PC-3 (cell line): ENCODE measurements at regions not wholly inside any gene's neighbourhood (a gene's known extent, or its start where the extent isn't known, plus 50 kb on each side); places are given as distances from the start of the nearest gene placed in this dataset.

ENCODE experiments used
- ATAC-seq: fragments of 200-7000 bp; cut with Tn5 transposase; 2 replicates; pipeline ENCODE4 v1.9.1; 2020; ENCODE audit warnings: mild to moderate bottlenecking, moderate library complexity
- BruUV-seq: library from RNA; stranded (reverse); fragments of 400-500 nt; replicated peaks from 2 replicates; lab custom pipeline; 2021; lab: Mats Ljungman, UMichigan
- CTCF ChIA-PET: fragments of 300-600 bp; sonication (Branson Sonifier 250); formaldehyde crosslinking; loops from one replicate; lab custom pipeline; 2022; ENCODE audit warnings: antibody characterized with exemption; lab: Charles Lee
- POLR2A ChIA-PET: fragments of 300-600 bp; sonication (Branson Sonifier 250); formaldehyde crosslinking; loops from one replicate; lab custom pipeline; 2022; ENCODE audit warnings: antibody characterized with exemption; ENCODE audit not compliant: unreplicated experiment; lab: Charles Lee
- DNase-seq: peaks from one replicate; pipeline ENCODE4 v3.0.0-alpha.2; 2015
- H2AFZ ChIP-seq: fragments of 300-600 bp; sonication (generic); 2 replicates; pipeline ENCODE4 v1.6.0; 2016; ENCODE audit warnings: antibody characterized with exemption, low read length
- H3F3A ChIP-seq: fragments of 300-600 bp; sonication (generic); one replicate; pipeline ENCODE4 v1.6.0; 2017; ENCODE audit warnings: antibody characterized with exemption, low read length, control low read depth, mild to moderate bottlenecking; ENCODE audit not compliant: unreplicated experiment
- H3K27ac ChIP-seq: fragments of 300-600 bp; sonication (generic); 2 replicates; pipeline ENCODE4 v1.5.1; 2016; ENCODE audit warnings: mild to moderate bottlenecking, low read length
- H3K27me3 ChIP-seq: fragments of 300-600 bp; sonication (generic); 2 replicates; pipeline ENCODE4 v1.6.1; 2016; ENCODE audit warnings: low read length, mixed read lengths
- H3K36me3 ChIP-seq: fragments of 300-600 bp; sonication (generic); 2 replicates; pipeline ENCODE4 v1.6.1; 2016; ENCODE audit warnings: low read depth, mixed run types, low read length, mixed read lengths
- H3K4me1 ChIP-seq: fragments of 300-600 bp; sonication (generic); 2 replicates; pipeline ENCODE4 v1.5.1; 2016; ENCODE audit warnings: low read length; ENCODE audit not compliant: insufficient read depth
- H3K4me2 ChIP-seq: fragments of 300-600 bp; sonication (generic); 2 replicates; pipeline ENCODE4 v1.6.0; 2016; ENCODE audit warnings: low read length
- H3K4me3 ChIP-seq: fragments of 300-600 bp; sonication (generic); 2 replicates; pipeline ENCODE4 v1.5.1; 2016; ENCODE audit warnings: mild to moderate bottlenecking, low read length, mixed read lengths
- H3K79me2 ChIP-seq: fragments of 300-600 bp; sonication (generic); 2 replicates; pipeline ENCODE4 v1.6.1; 2017; ENCODE audit warnings: low read length, mixed read lengths
- H3K9ac ChIP-seq: fragments of 300-600 bp; sonication (generic); 2 replicates; pipeline ENCODE4 v1.6.0; 2016; ENCODE audit warnings: mild to moderate bottlenecking, low read length
- H3K9me2 ChIP-seq: fragments of 300-600 bp; sonication (generic); replicated peaks from 2 replicates; pipeline ENCODE4 v1.6.1; 2016; ENCODE audit warnings: mixed run types, low read length, mixed read lengths
- H3K9me3 ChIP-seq: fragments of 300-600 bp; sonication (generic); 2 replicates; pipeline ENCODE4 v1.6.1; 2016; ENCODE audit warnings: low read length, mixed read lengths
- H4K20me1 ChIP-seq: fragments of 300-600 bp; sonication (generic); 2 replicates; pipeline ENCODE4 v1.6.1; 2016; ENCODE audit warnings: low read length, mixed read lengths
- CTCF ChIP-seq: fragments of 300-600 bp; sonication (generic); conservative IDR thresholded peaks from 2 replicates; pipeline ENCODE4 v1.5.1; 2017; ENCODE audit warnings: antibody characterized with exemption, low read depth, mild to moderate bottlenecking, low read length
- EZH2 ChIP-seq: fragments of 300-600 bp; sonication (generic); IDR thresholded peaks from one replicate; pipeline ENCODE4 v1.6.1; 2017; ENCODE audit warnings: antibody characterized with exemption, mild to moderate bottlenecking, low read length; ENCODE audit not compliant: unreplicated experiment
- EZH2phosphoT487 ChIP-seq: fragments of 300-600 bp; sonication (generic); IDR thresholded peaks from 2 replicates; pipeline ENCODE4 v1.6.1; 2018; ENCODE audit warnings: mild to moderate bottlenecking, antibody characterized with exemption, low read length, borderline replicate concordance
- intact Hi-C: fragments of 100-400 bp; cut with micrococcal nuclease; formaldehyde crosslinking; loops from 2 replicates; pipeline ENCODE4 v1.9.0; 2023

GRCh38 chr11:94694309-94695060, 73.7 kb upstream of the AMOTL1 start:
- DNase-seq, result no peak
- ATAC-seq, result no peak
- H4K20me1 ChIP-seq, result no peaks in the 10 kb centered on the region
- ChIA-PET CTCF (interaction anchor here (0.6 kb wide), 1 partner anchor 94 kb away, joined by 4 read pairs; no protein-coding TSS in a partner anchor), POLR2A (no interaction called here)
- H3K4me3 ChIP-seq, result no peak overlapping the region
- no peak overlapping the region for H3K9ac ChIP-seq
- intact Hi-C loops, result no loop called here
- H3K9me3 ChIP-seq, result no peaks in the 10 kb centered on the region
- no peaks in the 10 kb centered on the region for H3K4me1 ChIP-seq
- no peaks in the 10 kb centered on the region for H3K79me2 ChIP-seq
- no peak overlapping the region for H2AFZ ChIP-seq
- H3K27me3 ChIP-seq, result no peaks in the 10 kb centered on the region
- H3K4me2 ChIP-seq, result no peak overlapping the region
- H3F3A ChIP-seq, result no peaks in the 10 kb centered on the region
- H3K27ac ChIP-seq, result no peak overlapping the region
- TF ChIP-seq EZH2phosphoT487 (no peak), CTCF (no peak), EZH2 (no peak)
- H3K36me3 ChIP-seq, result no peaks in the 10 kb centered on the region
- BruUV-seq, result no TSS peak
- no peaks in the 10 kb centered on the region for H3K9me2 ChIP-seq

- no peaks in the 10 kb centered on the region for H3K9me2 ChIP-seq
- ATAC-seq (no peak), DNase-seq (no peak)
- no peaks in the 10 kb centered on the region for H4K20me1 ChIP-seq
- H3K9ac ChIP-seq, result no peak overlapping the region
- no peaks in the 10 kb centered on the region for H3K9me3 ChIP-seq
- no peak overlapping the region for H3K4me3 ChIP-seq
- H3K36me3 ChIP-seq, result no peaks in the 10 kb centered on the region
- intact Hi-C loops, result no loop called here
- no peaks in the 10 kb centered on the region for H3K4me1 ChIP-seq
- BruUV-seq, result no TSS peak
- H2AFZ ChIP-seq, result no peak overlapping the region
- no peaks in the 10 kb centered on the region for H3K79me2 ChIP-seq
- CTCF ChIA-PET, result no interaction called here
- POLR2A ChIA-PET, result no interaction called here
- H3K27me3 ChIP-seq, result no peaks in the 10 kb centered on the region
- TF ChIP-seq EZH2phosphoT487, result no peak
- no peak for TF ChIP-seq CTCF
- no peak for TF ChIP-seq EZH2
- no peak overlapping the region for H3K27ac ChIP-seq
- H3K4me2 ChIP-seq, result no peak overlapping the region
- no peaks in the 10 kb centered on the region for H3F3A ChIP-seq
These were observed 71.0 kb upstream of the AMOTL1 start for GRCh38 chr11:94697156-94697555.

GRCh38 chr11:94700622-94701021, 67.5 kb upstream of the AMOTL1 start:
- Histone ChIP-seq H3K4me1 (peaks cover 4% of the 10 kb centered on the region; the same call in 1 of the 2 replicates), H3K27ac (no peak overlapping the region), H4K20me1 (no peaks in the 10 kb centered on the region), H3K9me2 (0 out of 2 replicates have a peak, but pooled peaks cover 5% of the 10 kb centered on the region), H2AFZ (no peak overlapping the region), H3K4me3 (no peak overlapping the region), H3F3A (no peaks in the 10 kb centered on the region), H3K9me3 (no peaks in the 10 kb centered on the region), H3K9ac (no peak overlapping the region), H3K79me2 (no peaks in the 10 kb centered on the region), H3K4me2 (no peak overlapping the region), H3K27me3 (no peaks in the 10 kb centered on the region), H3K36me3 (no peaks in the 10 kb centered on the region)
- no peak for ATAC-seq
- ChIA-PET POLR2A (no interaction called here), CTCF (no interaction called here)
- BruUV-seq, result no TSS peak
- DNase-seq, result no peak
- intact Hi-C loops, result no loop called here
- TF ChIP-seq EZH2 (no peak), EZH2phosphoT487 (no peak), CTCF (no peak)
